ENCODE measurements at regions not wholly inside any gene's neighbourhood (a gene's known extent, or its start where the extent isn't known, plus 50 kb on each side); places are given as distances from the start of the nearest gene placed in this dataset.
"Not testable (repeated sequence)": the region's sequence is repeated elsewhere in the genome, so short reads cannot be mapped to it uniquely, and the experiment has no call there.

DNA sequence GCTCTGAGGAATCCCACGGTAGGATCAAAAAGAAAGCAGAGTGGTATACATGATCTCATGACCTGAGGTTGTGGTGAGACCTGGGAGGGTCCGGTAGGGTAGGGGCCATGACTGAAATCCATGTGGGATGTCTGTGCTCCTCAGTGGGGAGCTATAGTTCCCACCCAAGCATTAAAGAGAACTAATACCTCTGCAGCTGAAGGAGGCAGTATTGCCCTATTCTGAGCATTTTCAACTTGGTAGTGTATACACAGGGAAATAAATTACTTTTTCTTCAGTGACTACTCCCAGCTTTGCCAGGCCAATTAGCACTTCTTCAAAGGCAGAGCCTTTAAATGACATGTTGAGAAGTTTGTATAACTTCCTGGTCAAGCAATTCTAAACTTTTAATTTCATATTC, 613.8 kb downstream of the KCNH5 start:
- DNase-seq = no peak

DNA sequence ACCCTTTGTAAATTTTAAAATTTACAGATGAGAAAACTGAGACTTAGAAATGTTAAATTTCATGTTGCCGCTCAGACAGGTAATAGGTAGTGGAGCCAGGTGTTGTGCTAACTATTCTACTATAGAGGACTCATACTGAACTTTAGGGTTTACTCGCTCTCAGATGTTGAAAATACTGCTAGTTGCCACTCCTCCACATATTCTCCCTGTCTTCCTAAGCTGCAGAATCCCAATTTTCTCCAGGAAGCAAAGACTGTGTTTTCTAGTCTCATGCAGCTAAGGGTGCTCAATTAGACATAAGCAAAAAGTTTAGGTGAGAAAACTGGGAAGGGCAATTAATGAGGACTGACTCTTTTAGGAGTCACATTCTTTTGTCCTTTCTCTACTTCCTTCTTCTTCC, 612.3 kb downstream of the KCNH5 start:
- DNase-seq = no peak

DNA sequence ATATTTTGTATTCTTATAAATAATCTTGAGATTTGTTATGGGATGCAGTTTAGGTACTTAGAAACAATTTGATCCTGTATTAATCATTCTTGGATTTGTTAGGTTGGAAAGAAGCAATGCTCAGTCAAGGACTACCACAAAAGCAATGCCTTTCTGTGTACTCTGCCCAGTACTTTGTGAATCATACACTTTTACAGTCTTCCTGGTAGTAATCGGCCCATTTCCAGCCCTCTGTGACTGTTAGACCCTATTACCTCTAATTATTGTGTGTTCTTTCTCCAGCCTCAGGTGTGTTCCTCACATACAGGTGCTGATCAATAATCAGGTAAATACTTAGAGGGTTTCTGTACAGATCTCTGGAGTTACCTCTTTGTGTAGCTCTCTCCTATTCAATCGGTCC, 609.0 kb downstream of the KCNH5 start:
- no peak for DNase-seq

DNA sequence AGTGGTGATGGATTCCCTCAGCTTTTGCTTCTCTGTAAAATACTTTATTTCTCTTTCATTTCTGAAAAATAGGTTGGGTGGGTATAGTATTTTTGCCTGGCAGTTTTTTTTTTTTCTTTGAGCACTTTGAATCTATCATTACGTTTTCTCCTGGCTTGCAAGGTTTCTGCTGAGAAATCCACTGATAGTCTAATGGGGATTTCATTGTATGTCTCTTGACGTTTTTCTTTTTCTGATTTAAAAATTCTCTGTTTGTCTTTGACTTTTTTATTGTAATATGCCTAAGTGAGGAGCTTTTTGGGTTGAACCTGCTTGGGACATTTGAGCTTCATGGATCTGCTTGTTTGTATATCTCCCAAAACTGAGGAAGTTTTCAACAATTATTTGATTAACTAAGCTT, 606.0 kb downstream of the KCNH5 start:
- DNase-seq = no peak

DNA sequence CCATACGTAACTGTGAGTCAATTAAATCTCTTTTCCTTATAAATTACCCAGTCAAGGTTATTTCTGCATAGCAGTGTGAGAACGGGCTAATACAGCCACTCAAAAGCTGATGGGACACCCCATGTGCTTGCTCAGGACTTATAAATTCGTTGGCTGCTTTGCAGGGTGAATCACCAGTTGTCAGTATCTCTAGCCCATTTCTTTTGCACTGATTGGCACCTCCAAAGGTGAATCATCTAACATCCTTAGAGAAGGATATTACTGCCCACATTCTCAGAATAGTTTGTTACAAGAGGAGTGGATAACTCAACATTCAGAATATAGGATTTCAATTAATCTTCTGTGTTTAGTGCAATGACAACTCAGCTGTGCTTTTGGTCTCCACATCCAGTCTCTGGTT, 601.5 kb downstream of the KCNH5 start:
- DNase-seq = no peak

DNA sequence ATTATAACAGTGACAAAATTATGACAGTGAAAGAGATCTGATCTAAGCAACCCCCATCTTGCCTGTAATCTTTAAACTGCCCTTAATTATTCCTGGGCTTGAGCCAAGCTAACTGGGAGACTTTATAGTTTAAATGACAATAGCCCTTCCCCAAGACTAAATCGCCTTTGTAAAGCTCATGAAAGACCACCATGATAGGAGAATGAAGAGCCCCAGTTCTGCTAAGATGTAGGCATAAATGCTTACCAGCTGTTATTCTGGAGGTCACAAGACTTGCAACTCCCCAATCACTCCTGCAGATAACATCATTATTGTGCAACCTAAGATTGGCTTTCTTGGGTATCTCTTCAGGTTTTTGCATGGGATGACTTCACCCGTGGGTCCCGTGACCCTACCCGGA, 599.7 kb downstream of the KCNH5 start:
- no peak for DNase-seq

DNA sequence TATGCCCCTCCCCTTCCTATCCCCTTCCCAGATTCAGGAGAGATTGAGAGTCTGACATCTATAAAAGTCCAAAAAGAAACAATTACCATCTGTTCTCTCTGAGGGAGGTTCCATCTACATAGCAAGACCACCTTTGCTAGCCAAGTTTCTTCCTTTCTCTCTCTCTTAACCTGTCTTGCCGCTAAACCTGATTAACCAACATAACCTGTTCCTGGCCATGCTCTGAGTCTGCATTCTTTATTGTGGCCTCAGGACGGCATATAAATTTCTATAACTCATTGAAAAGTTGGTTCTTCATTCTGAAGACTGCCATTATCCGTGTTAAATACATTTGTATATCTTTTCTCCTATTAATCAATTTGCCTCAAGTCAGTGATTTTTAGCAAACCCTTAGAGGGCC, 594.0 kb downstream of the KCNH5 start:
- no peak for DNase-seq

DNA sequence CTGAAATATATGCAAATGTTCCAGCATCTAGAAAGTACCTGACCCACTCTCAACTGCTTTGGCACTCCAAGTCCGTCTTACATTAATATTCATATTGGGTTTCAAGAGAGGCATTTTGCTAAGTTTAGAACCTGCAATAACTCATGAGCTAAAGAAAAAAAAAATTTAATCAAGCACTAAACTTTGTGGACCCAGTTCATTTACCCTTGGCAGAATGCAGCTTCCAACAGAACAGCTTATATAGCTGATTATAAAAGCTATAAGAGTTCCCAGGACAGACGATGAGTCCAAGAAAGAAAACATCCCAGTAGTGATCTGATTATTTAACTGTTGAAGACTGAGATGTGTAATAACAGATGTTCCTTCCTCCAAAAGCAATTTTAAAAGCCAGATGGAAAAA, 592.0 kb downstream of the KCNH5 start:
- no peak for DNase-seq

DNA sequence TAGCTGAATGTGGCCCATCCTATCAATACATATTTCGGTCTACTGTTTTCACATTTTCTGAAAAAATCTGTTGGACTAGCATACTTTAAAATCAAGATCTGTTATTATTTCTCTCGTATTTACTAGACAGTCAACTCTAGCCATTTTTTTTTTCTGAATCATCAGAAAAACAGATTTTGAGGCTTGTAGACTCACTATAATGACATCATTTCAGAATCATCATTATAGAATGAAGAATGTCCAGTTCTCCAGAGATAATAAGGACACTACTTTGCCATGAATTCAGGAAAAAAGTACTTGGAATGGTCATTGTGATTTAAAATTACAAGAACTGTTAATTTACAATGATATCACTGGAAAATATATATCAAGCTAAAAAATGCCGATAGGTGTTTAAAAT, 589.8 kb downstream of the KCNH5 start:
- no peak for DNase-seq

DNA sequence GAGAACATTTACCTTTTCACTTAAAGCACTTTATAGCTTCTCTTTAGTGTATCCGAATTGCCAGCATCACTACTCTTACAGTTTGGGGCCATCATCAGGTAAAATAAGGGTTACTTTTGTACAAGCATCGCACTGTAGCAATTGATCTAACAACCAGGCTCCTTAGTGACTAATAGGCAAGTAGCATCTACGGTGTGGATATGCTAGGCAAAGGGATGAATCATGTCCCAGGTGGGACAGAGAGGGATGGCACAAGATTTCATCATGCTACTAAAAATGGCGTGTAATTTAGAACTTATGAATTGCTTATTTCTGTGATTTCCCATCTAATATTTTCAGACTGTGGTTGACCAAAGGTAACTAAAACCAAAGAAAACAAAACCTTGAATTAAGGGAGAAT, 582.3 kb downstream of the KCNH5 start:
- DNase-seq = no peak

DNA sequence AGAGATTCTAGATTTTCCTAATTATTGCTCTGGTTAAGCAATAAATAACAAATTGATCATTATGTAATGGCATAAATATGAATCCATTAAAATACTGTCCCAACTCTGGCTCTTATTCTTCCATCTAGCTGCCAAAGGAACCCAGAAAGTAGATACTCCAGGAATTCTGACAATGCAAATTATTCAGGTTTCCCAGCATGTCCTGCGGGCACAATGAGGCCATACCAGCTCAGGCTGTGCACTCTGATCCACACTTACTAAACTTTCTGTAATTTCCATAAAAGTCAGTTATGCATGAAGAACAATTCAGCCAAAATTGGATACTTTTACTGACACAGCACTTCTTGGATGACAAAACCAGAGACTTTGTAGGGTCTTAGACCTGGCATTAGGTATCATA, 576.3 kb downstream of the KCNH5 start:
- DNase-seq = no peak

DNA sequence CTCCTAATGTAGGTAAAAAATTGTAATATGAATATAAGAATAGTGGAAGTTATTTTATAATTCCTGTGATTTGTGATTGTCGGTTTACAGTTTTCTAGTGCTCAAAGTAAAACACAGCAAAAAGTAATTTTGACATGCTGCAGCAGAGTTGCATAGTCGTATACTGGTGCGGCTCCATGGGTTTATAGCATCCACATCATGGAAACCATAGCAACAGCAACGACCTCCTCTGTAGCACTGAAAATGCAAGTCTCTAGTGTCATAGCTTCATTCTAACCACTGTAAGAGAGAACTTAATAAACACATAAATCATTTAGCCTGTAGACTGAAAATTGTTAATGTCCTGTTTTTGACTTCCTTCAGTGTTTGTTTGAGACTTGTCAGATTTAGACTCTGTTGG, 574.3 kb downstream of the KCNH5 start:
- no peak for DNase-seq

DNA sequence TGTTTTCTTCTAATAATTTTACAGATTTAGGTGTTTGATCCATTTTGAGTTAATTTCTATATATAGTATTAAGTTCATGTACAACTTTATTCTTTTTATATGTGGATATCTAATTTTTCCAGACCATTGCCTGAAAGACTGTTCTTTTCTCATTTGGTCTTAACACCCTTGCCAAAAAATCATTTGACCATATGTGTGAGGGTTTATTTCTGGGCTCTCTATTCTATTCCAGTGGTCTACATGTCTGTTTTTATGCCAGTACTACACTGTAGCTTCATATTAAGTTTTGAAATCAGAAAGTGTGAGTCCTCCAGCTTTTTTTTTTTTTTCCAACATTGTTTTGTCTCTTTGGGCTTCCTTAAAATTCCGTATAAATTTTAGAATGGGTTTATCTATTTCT, 554.1 kb downstream of the KCNH5 start:
- DNase-seq = no peak

DNA sequence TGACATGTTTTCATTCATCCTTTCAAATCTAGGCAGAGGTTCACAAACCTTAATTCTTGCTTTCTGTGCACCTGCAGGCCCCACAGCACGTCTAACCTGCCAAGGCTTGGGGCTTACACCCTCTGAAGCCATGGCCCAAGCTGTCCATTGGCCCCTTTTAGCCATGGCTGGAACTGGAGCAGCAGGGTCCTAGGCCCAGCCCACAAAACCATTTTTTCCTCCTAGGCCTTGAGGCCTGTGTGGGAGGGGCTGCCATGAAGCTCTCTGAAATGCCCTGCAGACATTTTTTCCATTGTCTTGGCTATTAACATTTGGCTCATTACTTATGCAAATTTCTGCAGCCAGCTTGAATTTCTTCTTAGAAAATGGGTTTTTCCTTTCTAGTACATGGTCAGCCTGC, 547.5 kb downstream of the KCNH5 start:
- no peak for DNase-seq

DNA sequence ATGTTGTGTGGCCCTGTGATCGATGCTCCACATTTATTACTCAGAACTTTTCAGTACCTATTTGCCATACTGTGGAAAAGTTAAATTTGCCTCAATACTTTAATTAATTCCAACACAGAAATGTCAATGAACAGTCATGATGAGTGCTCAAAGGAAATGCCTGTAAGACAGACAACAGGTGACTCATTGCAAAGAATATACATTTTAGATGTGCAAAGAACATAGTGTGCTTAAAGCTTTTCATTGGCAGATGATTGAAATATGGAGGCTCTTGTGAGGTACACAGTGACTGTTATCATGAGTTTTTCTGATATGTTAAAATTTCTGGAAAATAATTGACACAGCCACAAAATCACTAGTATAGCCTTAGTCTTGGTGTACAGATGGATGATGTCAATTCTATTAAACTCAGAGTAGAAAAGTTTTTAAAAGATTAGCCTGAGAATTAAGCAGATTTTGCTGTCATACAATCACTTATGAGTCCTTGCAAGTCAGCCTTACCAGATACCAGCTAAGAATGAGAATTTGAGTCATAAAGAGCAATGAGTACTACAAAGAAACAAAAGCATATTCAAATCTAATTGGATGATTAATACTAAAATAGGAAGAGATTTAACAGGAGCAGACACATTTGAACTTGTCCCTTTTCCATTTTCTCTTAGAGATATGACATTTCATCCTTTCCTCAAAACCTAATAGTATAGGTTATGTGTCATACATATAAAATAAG, 544.1 kb downstream of the KCNH5 start:
- DNase-seq = no peak

DNA sequence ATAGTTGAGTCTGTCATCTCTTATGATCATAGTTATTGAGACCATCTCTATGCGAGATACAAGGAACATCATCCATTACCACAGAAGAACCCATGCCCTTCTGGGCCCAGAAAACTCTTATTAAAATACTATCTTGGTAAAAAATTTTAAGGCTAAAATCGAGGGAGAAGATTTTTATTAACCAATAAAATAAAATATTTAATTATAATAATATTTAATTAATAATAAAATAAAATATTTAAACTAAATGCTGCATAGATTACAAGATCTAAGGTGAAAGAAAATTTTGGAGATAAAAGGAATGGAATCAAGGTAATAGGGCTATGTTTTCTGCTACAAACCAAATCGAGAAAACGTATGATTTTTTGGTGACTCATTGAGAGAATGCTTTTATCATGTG, 540.2 kb downstream of the KCNH5 start:
- DNase-seq = no peak

DNA sequence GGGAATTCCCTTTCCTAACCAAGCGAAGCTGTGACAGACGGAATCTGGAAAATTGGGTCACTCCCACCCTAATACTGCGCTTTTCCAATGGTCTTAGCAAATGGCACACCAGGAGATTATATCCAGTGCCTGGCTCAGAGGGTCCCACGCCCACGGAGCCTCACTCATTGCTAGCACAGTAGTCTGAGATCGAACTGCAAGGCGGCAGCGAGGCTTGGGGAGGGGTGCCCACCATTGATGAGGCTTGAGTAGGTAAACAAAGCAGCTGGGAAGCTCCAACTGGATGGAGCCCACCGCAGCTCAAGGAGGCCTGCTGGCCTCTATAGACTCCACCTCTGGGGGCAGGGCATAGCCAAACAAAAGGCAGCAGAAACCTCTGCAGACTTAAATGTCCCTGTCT, 523.9 kb downstream of the KCNH5 start:
- not testable (repeated sequence) for DNase-seq

DNA sequence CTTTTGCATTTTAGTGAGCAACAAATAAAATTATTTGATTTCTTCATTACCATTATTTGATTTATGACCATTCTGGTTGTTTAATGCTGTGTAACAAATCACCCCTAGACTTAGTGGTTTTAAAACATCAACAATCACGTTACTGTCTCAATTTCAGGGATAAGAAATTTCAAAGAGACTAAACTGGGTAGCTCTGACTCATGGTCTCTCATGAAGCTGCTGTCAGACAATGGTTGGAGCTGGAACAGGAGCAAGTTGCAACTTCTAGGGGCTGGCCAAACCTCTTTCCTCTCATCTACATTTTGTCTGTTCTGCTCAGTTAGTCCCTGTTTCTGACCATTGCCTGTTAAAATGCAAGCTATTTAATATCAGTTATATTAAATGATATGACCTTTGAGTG, 517.0 kb downstream of the KCNH5 start:
- no peak for DNase-seq

DNA sequence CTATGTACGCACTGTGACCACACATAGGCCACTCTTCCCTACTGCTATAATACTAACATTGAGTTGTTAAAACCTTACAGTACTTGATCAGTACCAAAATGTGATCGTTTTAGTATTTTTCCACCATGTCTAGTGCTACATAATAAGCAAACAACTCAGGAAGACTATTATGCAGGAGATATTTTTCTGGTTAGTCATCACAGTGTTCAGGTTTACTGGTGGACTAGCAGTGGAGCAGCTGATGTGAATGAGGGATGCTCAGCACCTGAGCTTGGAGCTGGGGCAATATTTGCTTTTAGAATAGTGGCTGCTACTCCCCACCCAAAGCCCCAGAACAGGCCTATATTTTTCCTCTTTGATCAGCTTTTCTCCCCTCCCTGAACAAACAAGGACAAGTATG, 513.1 kb downstream of the KCNH5 start:
- no peak for DNase-seq

DNA sequence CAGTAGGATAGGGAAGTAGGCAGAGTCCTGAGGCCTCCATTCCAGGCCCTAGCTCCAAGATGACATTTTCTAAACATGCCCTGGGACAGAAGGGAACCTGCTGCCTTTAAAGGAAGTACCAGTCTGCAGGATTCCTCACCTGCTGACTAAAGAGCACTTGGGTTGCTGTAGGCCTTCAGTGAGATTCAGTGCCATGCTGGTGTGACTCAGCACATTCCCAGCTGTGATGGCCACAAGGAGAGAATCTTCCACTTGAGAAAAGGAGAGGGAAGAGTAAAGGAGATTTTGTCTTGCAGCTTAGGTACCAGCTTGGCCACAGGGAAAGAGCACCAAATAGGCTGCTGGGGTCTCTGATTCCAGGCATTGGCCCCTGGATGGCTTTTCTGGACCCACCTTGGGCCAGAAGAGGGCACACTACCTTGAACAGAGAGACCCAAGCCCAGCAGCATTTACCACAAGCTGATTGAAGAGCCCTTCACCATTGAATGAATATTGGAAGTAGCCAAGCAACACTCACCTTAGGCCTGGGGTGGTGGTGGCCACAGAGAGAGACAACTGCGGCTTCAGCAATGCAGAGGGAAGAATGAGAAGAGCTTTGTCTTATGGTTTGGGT, 498.3 kb downstream of the KCNH5 start:
- DNase-seq = no peak

DNA sequence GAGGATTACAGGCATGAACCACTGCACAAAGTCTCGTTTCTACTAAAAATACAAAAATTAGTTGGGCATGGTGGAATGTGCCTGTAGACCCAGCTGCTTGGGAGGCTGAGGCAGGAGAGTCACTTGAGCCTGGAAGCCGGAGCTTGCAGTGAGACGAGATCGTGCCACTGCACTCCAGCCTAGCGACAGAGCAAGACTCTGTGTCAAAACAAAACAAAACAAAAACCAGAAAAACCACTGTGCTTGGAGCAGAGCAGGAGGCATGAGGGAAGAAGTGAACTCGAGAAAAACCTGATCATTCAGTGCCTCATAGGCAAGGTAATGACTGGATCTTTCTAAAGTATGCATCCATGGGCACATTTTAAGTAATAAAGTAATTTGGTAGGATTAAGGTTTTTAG, 487.8 kb downstream of the KCNH5 start:
- DNase-seq = no peak

DNA sequence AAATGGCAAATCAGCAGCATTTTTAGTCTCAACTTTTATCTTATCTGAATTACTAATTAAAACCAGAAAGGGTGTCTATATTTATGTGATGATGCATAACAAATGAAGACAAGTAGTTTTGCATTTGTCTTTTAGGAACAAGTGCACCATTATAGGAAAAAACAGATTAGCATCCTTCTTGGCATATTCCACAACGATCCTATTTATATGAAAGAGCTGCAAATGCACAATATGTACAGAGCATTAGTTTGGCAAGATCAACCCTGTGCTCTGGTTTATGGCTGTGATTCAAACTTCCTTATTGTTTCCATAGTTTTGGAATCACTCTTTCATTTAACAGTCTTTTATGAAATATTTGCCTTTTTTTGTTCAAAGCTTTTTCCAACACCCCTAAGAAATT, 486.8 kb downstream of the KCNH5 start:
- no peak for DNase-seq

DNA sequence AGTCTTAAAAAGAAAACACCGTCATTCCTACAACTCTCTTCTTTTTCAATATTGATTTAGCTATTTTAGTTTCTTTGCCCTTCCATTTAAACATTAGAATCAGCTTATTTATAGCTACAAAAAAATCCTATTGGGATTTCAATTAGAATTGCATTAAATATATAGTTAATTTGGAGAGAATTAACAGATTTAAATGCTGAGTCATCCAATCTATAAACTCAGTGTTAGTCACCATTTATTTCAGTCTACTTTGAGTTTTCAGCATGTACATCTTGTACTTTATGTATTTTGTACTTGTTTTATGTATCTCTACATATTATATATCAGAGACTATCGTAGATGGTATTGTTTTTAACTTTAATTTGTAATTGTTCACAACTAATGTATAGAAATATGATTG, 460.0 kb downstream of the KCNH5 start:
- no peak for DNase-seq

DNA sequence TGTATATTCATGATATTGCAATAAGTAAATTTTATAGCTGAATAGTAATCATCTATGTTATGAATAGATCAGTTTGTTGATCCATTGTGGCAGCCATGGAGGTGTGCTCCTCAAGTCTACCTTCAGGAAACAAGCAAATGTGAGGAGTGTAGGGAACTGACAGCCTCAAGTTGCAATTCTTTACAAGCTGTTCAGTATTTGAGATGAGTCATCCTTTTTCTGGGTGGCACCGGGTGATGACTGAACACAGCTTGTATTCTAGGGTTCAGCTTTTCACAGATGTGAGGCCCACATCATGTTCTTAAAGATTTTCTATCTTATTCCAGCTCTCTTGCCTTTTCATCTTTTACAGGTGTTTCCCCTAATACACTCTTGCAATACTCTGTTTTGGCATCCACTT, 452.4 kb downstream of the KCNH5 start:
- DNase-seq = no peak

DNA sequence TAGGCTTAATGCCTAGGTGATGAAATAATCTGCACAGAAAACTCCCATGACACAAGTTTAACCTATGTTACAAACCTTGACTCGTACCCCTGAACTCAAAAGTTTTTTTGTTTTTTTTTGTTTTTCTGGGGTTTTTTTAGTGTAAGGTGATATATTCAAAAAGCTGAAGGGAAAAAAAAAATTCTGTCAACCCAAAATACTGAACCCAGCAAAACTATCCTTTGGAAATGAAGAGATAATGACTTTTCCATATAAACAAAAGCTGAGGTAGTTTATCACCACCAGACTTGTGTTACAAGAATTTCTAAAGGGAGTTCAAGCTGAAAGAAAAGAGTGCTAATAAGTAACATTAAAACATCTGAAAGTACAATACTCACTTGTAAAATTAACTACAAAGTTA, 448.1 kb downstream of the KCNH5 start:
- DNase-seq = no peak

All from MV-4-11 (cell line).